Vagina (tissue), 2 donors: ENCODE measurements at regions not wholly inside any gene's neighbourhood (a gene's known extent, or its start where the extent isn't known, plus 50 kb on each side); places are given as distances from the start of the nearest gene placed in this dataset.

ENCODE experiments used
- POLR2A ChIP-seq, 2 donors: fragments of 450-650 bp; IDR thresholded peaks; one replicate each; pipeline ENCODE4 v1.6.1; 2017; ENCODE audit warnings: antibody characterized with exemption in 2 of 2, mild to moderate bottlenecking in 2 of 2, moderate library complexity in 2 of 2
- POLR2AphosphoS5 ChIP-seq, 2 donors: sonication (generic); formaldehyde crosslinking; IDR thresholded peaks; one replicate each; pipeline ENCODE4 v1.9.0; 2017; ENCODE audit warnings: antibody characterized with exemption in 2 of 2, mild to moderate bottlenecking in 2 of 2, low read depth in 1 of 2; ENCODE audit not compliant: insufficient read depth in 1 of 2

GRCh38 chrX:42933187-42933586 lies 155.2 kb upstream of the PPP1R2C start:
- TF ChIP-seq POLR2A (IDR thresholded peaks at IDR 0.05) (no peak), POLR2AphosphoS5 (IDR thresholded peaks at IDR 0.05; ENCODE audit: insufficient read depth in 1 of 2, low read depth in 1 of 2) (no peak)
